ENCODE measurements at regions not wholly inside any gene's neighbourhood (a gene's known extent, or its start where the extent isn't known, plus 50 kb on each side); places are given as distances from the start of the nearest gene placed in this dataset.

DNA sequence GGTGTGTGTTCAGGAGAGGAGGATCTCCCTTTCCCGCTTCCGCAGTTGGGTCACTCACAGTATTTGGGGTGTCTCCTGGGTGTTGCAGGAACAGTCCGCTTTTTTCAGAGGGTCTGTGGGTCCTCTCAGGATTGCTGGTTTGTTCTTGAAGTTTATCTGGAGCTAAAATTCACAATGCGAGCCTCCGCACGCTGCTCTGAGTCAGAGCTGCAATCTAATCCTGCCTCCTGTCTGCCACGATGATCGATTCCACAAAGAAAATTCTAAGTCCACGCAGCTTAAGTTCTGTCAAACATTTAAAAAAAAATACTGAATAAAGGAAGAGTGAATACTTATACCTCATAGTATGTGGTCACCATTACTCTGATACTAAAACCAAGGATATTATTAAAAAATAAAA lies 76.5 kb downstream of the RAD51AP2 start:
- TF ChIP-seq YY1 (IDR thresholded peaks at IDR 0.05; ENCODE audit: insufficient read depth, insufficient read length) (no peak), ZNF274 (IDR thresholded peaks at IDR 0.05; ENCODE audit: low read depth, low read length) (no peak), SUZ12 (IDR thresholded peaks at IDR 0.05; ENCODE audit: extremely low read depth, insufficient read depth, insufficient read length) (no peak)

Data from NT2/D1 (cell line).